ENCODE measurements at regions not wholly inside any gene's neighbourhood (a gene's known extent, or its start where the extent isn't known, plus 50 kb on each side); places are given as distances from the start of the nearest gene placed in this dataset.

DNA sequence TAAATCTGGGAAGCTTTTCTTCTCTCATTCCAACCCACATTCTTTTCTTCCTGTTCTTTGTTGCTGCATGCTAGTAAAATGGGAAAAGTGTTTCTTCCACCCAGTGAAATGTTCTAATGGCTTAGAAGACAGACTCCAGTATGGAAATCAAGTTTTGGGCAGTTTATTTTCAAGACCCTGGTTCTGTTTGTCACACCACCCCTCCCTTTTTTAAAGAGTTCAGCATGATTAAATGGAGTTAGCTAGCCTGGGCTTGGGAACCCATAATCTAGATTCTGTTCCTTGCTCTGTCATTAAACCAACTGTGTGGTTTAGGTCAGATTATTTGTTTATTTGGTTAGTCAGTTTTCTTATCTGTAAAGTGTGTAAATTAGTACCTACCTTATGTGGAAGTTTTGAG, 151.8 kb upstream of the NT5C1B start:
- H3K36me3 ChIP-seq (ENCODE audit: insufficient read depth, low read length) = no peaks in the 10 kb centered on the region
- no peaks in the 10 kb centered on the region for H3K27me3 Mint-ChIP-seq
- TF ChIP-seq, protein P1, sequence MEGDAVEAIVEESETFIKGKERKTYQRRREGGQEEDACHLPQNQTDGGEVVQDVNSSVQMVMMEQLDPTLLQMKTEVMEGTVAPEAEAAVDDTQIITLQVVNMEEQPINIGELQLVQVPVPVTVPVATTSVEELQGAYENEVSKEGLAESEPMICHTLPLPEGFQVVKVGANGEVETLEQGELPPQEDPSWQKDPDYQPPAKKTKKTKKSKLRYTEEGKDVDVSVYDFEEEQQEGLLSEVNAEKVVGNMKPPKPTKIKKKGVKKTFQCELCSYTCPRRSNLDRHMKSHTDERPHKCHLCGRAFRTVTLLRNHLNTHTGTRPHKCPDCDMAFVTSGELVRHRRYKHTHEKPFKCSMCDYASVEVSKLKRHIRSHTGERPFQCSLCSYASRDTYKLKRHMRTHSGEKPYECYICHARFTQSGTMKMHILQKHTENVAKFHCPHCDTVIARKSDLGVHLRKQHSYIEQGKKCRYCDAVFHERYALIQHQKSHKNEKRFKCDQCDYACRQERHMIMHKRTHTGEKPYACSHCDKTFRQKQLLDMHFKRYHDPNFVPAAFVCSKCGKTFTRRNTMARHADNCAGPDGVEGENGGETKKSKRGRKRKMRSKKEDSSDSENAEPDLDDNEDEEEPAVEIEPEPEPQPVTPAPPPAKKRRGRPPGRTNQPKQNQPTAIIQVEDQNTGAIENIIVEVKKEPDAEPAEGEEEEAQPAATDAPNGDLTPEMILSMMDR (IDR thresholded peaks at IDR 0.05) = no peak
- H3K4me1 ChIP-seq (ENCODE audit: insufficient read depth, low read length) = no peaks in the 10 kb centered on the region
- H3K9me3 Mint-ChIP-seq = peaks cover 3% of the 10 kb centered on the region
- H3K4me1 Mint-ChIP-seq (ENCODE audit: low read depth) = no peaks in the 10 kb centered on the region
- no peak overlapping the region for H3K27ac ChIP-seq (ENCODE audit: low read depth in 1 of 2, low read length in 2 of 2)
- H3K27me3 ChIP-seq (ENCODE audit: control insufficient read depth in 1 of 2, insufficient read depth in 2 of 2, low read length in 2 of 2) = no peaks in the 10 kb centered on the region
- H3K27ac Mint-ChIP-seq = no peak overlapping the region
- DNase-seq = no peak
- CTCF ChIA-PET = no interaction called here
- POLR2A ChIA-PET = no interaction called here
- intact Hi-C loops (cut with DNase I, micrococcal nuclease) = loop anchor here in 1 of 2 experiments (10.0 kb wide), 1 partner anchor 216 kb away; no protein-coding TSS in a partner anchor
- H3K9me3 ChIP-seq (ENCODE audit: control insufficient read depth in 1 of 2, insufficient read depth in 1 of 2, low read length in 2 of 2) = no peaks in the 10 kb centered on the region
- no peak for ATAC-seq (ENCODE audit: poor library complexity)
- H3K36me3 Mint-ChIP-seq (ENCODE audit: low read depth) = no peaks in the 10 kb centered on the region
- H3K4me3 ChIP-seq (ENCODE audit: low read length) = no peak overlapping the region
- no peak overlapping the region for H3K4me3 Mint-ChIP-seq

DNA sequence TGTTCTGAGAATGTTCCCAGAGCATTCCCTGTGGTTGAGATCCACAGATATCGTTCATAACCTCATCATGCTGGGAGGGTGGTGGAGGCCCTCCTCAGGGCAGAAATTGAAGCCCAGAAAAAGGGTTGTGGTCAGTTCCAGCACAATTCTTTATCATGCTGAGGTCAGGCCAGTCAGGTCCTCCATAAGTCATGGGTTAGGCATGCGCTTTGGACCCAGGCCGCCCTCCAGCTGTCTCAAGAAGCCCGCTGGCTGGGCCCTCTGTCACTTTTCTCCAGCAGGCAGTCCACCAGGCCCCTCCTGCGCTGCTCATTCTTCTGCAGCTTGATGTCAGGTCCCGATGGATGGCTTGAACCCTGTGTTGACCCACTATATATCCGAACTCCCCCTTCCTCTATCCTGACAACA, 151.1 kb upstream of the NT5C1B start:
- H3K4me1 Mint-ChIP-seq (ENCODE audit: low read depth) = no peaks in the 10 kb centered on the region
- Histone ChIP-seq H3K4me1 (ENCODE audit: insufficient read depth, low read length) (no peaks in the 10 kb centered on the region), H3K36me3 (ENCODE audit: insufficient read depth, low read length) (no peaks in the 10 kb centered on the region), H3K9me3 (ENCODE audit: control insufficient read depth in 1 of 2, insufficient read depth in 1 of 2, low read length in 2 of 2) (no peaks in the 10 kb centered on the region), H3K27me3 (ENCODE audit: control insufficient read depth in 1 of 2, insufficient read depth in 2 of 2, low read length in 2 of 2) (no peaks in the 10 kb centered on the region), H3K4me3 (ENCODE audit: low read length) (no peak overlapping the region), H3K27ac (ENCODE audit: low read depth in 1 of 2, low read length in 2 of 2) (no peak overlapping the region)
- TF ChIP-seq, protein P1 (IDR thresholded peaks at IDR 0.05) = no peak
- ChIA-PET POLR2A (no interaction called here), CTCF (no interaction called here)
- H3K27me3 Mint-ChIP-seq = no peaks in the 10 kb centered on the region
- H3K36me3 Mint-ChIP-seq (ENCODE audit: low read depth) = peaks cover 4% of the 10 kb centered on the region
- no peak overlapping the region for H3K4me3 Mint-ChIP-seq
- no peak for DNase-seq
- peaks cover 6% of the 10 kb centered on the region for H3K9me3 Mint-ChIP-seq
- intact Hi-C loops (cut with DNase I, micrococcal nuclease) = loop anchor here in 1 of 2 experiments (10.0 kb wide), 1 partner anchor 216 kb away; no protein-coding TSS in a partner anchor
- ATAC-seq (ENCODE audit: poor library complexity) = no peak
- no peak overlapping the region for H3K27ac Mint-ChIP-seq

DNA sequence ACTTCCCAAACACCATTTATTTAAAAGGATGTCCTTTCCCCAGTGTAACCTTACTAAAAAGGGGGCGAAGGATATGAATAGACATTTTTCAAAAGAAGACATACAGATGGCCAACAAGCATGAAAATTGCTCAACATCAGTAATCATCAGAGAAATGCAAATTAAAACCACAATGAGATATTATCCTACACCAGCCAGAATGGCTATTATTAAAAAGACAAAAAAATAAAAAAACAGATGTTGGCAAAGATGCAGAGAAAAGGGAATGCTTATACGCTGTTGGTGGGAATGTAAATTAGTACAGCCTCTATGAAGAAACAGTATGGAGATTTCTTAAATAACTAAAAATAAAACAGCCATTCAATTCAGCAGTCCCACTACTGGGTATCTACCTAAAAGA, 142.3 kb upstream of the NT5C1B start:
- Histone ChIP-seq H3K9me3 (ENCODE audit: control insufficient read depth in 1 of 2, insufficient read depth in 1 of 2, low read length in 2 of 2) (no peaks in the 10 kb centered on the region), H3K27me3 (ENCODE audit: control insufficient read depth in 1 of 2, insufficient read depth in 2 of 2, low read length in 2 of 2) (no peaks in the 10 kb centered on the region), H3K4me3 (ENCODE audit: low read length) (no peak overlapping the region), H3K27ac (ENCODE audit: low read depth in 1 of 2, low read length in 2 of 2) (no peak overlapping the region), H3K4me1 (ENCODE audit: insufficient read depth, low read length) (no peaks in the 10 kb centered on the region), H3K36me3 (ENCODE audit: insufficient read depth, low read length) (no peaks in the 10 kb centered on the region)
- CTCF ChIA-PET = no interaction called here
- ATAC-seq (ENCODE audit: poor library complexity) = no peak
- H3K27me3 Mint-ChIP-seq = no peaks in the 10 kb centered on the region
- no peak overlapping the region for H3K27ac Mint-ChIP-seq
- H3K36me3 Mint-ChIP-seq (ENCODE audit: low read depth) = peaks cover 4% of the 10 kb centered on the region
- intact Hi-C loops (cut with DNase I, micrococcal nuclease) = no loop called here
- H3K4me1 Mint-ChIP-seq (ENCODE audit: low read depth) = no peaks in the 10 kb centered on the region
- TF ChIP-seq, protein P1 (IDR thresholded peaks at IDR 0.05) = no peak
- peaks cover 12% of the 10 kb centered on the region for H3K9me3 Mint-ChIP-seq
- no peak overlapping the region for H3K4me3 Mint-ChIP-seq
- POLR2A ChIA-PET = no interaction called here
- DNase-seq = no peak
